GM20000 (cell line): ENCODE measurements at regions not wholly inside any gene's neighbourhood (a gene's known extent, or its start where the extent isn't known, plus 50 kb on each side); places are given as distances from the start of the nearest gene placed in this dataset.
"Not testable (repeated sequence)": the region's sequence is repeated elsewhere in the genome, so short reads cannot be mapped to it uniquely, and the experiment has no call there.

ENCODE experiments used
- DNase-seq: peaks from one replicate; pipeline ENCODE4 v3.0.0; 2012; ENCODE audit warnings: low spot score
- TF ChIP-seq, protein P1 (sequence below): IDR thresholded peaks from 2 replicates; pipeline ENCODE4 v1.5.1; 2012; ENCODE audit warnings: mild to moderate bottlenecking, control low read depth; ENCODE audit errors: extremely low read depth, missing control alignments

DNA sequence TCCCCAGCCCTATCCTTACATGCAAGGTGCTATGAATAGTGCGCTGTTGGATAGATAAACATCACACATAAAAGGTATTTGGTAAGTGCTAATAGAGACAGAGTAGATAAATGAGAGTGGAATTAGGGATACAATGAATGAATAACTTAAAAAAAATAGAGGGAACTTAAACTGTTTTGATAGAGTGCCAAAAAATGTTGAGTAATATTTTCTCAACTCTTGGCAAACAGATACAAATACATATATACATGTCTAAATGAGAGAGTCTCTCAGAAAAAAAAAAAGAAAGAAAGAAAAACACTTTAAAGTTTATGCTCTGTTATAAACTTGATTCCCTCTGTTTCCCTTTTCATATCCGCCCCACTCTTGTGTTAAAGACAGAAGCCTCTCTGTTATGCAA is 667.4 kb downstream of the ROBO2 start:
- TF ChIP-seq, protein P1, sequence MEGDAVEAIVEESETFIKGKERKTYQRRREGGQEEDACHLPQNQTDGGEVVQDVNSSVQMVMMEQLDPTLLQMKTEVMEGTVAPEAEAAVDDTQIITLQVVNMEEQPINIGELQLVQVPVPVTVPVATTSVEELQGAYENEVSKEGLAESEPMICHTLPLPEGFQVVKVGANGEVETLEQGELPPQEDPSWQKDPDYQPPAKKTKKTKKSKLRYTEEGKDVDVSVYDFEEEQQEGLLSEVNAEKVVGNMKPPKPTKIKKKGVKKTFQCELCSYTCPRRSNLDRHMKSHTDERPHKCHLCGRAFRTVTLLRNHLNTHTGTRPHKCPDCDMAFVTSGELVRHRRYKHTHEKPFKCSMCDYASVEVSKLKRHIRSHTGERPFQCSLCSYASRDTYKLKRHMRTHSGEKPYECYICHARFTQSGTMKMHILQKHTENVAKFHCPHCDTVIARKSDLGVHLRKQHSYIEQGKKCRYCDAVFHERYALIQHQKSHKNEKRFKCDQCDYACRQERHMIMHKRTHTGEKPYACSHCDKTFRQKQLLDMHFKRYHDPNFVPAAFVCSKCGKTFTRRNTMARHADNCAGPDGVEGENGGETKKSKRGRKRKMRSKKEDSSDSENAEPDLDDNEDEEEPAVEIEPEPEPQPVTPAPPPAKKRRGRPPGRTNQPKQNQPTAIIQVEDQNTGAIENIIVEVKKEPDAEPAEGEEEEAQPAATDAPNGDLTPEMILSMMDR, result no peak
- DNase-seq, result no peak

DNA sequence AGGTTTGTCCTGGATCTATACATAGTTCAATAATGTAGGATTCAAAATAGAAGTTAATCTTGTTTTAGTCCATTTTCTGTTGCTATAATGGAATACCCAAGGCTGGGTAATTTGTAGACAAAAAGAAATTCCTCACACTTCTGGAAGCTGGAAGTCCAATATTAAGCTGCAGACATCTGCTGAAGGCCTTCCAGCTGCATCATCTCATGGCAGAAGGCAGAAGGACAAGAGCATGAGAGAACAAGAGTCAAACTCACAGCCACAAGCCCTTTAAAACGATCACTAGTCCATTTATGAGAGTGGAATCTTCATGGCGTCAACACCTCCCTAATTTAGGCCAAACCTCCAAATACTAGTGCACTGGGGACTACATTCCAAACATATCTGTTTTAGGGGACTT is 669.3 kb downstream of the ROBO2 start:
- TF ChIP-seq, protein P1, result no peak
- no peak for DNase-seq

DNA sequence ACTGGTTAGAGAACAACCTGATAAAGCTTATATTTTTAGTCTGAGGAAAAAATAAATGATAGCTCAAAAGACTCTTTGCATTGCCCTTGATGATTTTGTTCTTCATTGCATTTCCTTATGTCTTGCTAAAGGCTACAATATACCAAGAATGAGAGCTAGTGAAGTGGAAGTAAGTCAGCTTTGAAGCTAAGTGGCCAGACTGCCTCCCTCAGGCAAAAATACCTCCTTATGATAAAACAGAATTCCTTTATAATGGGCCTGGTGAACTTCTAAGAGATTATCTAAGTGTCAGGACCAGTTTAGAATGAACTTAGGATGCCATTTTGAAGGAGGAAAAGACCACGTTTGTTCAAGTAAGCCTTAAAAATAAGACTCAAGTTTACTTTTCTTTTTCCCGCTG is 678.4 kb downstream of the ROBO2 start:
- TF ChIP-seq, protein P1, result no peak
- no peak for DNase-seq

DNA sequence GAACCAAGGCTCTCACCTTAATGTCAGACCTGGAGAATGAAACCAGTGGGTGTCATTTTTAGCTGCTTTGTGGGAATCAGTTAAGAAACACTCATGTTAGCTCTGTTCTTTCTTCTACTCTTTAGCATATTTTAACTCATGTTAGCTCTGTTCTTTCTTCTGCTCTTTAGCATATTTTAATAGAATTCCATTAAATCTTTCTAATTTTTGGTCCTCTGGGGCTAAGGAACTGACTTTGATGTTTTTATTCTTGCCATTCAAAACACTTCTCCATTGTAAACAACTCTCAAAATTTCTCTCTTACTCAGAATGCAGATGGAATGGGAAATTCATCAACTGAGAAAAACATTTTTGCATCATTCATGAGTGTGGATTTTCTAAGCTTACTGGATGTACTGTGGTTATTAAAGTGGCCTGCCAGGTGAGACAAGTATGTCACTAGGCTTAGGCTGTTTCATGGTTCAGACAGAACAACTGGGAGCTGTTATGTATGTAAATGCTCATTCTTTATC is 680.6 kb downstream of the ROBO2 start:
- no peak for DNase-seq
- TF ChIP-seq, protein P1, result no peak

DNA sequence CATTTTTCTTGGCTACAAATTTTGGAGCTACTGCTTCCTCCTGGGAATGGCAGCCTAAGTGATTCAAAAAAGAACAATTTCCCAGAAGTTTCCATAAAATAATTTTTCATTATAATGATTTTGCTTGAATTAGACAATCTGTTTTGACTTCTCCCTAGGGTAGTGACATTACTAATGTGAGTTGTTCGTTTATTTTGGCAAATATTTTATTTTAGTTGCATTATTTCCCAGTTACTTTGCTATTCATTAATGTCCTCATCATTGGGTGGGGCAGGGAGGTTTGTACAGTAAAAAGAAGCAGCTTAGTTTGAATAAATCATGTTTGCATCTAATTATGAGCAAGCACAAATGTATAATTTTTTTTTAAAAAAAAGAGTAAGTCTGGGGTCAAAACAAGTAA is 686.6 kb downstream of the ROBO2 start:
- no peak for DNase-seq
- TF ChIP-seq, protein P1, result no peak

DNA sequence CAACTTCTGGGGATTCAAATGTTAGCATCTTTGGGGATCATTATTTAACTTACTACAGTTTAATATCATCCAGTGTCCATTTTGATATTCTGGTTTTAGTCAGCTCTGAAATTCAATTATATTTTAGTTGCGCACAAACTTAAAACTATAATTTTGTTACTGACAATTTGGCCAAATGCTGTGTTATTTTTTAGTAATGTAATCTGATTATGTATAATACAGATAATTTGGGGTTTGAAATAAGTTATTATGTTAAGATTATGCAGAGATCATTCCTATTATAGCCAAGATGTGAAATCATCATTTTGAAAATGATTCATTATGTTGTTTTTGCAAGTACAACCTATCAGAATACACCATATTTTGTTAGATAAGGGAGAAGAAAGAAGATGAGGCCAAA is 706.1 kb downstream of the ROBO2 start:
- TF ChIP-seq, protein P1, result no peak
- no peak for DNase-seq

DNA sequence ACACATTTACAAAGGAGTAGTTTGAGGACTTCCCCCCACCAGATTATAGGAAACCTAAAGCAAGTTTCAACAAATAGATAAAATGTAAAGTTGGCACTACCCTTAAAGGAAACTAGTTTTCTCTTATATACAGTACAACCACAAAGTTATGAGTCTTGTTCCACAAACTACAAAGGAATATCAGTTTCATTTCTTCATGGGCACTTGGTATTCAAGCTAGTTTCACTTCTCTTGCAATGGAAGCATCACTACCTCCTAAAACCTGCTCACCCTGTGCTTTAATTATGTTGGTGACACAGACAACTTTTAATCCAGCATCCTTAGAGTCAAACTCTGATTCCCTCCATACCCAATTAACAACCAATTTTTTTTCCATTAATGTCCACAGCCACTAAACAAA is 707.0 kb downstream of the ROBO2 start:
- no peak for DNase-seq

DNA sequence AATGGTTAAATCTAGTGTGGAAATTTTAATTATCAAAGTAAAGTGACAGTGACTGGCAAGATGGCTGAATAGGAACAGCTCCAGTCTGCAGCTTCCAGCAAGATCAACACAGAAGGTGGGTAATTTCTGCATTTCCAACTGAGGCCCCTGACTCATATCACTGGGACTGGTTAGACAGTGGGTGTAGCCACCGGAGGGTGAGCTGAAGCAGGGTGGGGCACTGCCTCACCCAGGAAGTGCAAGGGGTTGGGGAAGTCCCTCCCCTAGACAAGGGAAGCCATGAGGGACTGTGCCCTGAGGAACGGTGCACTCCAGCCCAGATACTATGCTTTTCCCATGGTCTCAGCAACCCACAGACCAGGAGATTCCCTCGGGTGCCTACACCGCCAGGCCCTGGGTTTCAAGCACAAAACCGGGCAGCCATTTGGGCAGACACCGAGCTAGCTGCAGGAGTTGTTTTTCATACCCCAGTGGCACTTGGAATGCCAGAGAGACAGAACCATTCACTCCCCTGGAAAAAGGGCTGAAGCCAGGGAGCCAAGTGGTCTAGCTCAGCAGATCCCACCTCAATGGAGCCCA is 716.6 kb downstream of the ROBO2 start:
- not testable (repeated sequence) for DNase-seq

More for the DNA sequence above, 707.0 kb downstream of the ROBO2 start:
- TF ChIP-seq, protein P1, result no peak
